NCI-H446 (cell line): ENCODE measurements at regions not wholly inside any gene's neighbourhood (a gene's known extent, or its start where the extent isn't known, plus 50 kb on each side); places are given as distances from the start of the nearest gene placed in this dataset.

Experiments
- DNase-seq, 2 experiments: peaks; one replicate each; lab custom pipeline; 2025; lab: John Stamatoyannopoulos, UW

DNA sequence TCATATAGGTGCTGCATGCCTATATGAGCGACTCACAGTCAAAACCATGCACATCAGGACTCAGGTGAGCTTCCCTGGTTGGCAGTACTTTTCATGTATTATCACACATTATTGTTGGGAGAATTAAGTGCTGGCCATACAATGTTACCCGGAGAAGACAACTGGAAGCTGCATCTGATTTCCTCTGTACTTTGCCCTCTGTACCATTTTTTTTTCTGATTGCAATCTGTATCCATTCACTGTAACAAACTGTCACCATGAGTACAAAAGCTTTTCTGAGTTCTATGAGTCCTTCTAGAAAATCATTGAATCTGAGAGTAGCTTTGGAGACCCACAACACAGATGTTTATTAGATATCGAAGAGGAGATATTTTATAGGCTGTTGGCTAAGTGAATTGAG is 651.0 kb downstream of the NR2F1-AS1 start:
- no peak for DNase-seq

DNA sequence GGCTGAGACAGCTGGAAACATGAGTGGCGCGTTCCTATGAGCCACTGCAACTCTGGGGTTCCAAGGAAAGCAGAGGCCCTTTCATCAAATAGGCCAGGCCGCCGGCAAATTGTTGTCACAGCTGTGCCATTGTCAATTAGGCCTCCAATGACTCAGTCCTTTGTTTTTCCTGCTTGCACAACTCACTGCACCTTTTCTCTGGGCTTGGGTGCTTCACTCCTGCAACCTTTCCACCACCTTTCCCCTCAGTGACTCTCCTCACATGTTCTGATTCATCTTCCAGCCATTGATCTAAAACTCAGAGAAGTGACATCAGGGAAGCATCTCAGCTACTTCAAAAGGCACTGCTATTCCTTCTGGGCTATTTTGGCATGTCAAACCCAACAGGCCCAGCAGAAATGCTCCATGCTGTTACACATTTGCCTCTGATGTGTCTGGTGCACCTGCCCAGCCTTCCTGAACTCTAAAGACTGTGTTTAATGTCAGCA is 653.7 kb downstream of the NR2F1-AS1 start:
- no peak for DNase-seq

DNA sequence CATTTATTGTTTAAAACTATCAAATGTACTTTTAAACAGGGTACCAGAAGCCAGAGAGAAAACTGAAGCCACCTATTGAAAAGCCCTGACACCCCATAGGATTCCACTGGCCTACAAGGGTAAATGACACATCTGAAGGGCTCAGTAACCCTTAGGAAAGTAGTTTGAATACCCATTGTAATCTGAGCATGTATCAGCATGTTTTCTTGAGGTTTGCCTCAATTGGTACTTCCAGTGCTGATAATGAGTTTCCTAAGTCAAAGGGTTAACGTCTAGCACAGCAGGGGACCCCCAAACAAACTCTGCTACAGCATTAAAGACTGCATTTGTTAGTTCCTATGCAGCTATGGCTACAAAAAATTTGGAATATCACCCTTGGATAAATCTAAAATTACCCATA is 657.1 kb downstream of the NR2F1-AS1 start:
- no peak for DNase-seq

DNA sequence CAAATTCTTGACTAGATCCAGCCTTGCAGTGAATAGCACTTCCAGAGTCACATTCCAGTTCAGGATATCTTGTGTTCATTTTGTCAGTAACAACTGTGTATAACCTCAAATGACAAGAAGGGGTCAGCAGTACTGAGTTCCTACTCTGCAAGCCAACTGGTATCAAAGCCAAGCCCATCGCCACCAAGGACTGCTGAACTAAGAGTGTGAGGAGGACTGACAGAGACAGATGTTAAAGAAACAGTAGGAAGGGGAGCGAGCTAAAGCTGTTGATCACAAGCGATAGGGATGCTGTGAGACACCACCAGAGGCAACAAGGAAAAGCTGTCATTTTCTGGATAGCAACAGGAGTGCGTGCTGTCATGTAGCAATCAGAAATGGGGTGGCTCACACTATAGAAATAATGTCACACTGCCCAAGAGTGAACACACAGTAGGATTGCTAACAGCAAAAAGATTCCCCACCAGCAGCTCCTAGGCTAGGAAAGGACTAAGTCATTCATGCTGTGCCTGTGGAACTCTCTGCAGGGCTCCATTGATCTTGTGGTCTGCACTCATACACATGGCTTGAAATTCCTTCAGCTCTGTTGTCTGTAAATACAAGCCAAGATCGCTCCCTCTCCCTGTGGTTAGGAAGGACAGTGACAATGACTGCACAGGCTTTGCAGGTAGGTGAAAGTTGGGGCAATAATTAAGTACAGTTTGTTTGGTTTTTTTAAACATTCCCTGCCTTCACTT is 658.6 kb downstream of the NR2F1-AS1 start:
- no peak for DNase-seq

DNA sequence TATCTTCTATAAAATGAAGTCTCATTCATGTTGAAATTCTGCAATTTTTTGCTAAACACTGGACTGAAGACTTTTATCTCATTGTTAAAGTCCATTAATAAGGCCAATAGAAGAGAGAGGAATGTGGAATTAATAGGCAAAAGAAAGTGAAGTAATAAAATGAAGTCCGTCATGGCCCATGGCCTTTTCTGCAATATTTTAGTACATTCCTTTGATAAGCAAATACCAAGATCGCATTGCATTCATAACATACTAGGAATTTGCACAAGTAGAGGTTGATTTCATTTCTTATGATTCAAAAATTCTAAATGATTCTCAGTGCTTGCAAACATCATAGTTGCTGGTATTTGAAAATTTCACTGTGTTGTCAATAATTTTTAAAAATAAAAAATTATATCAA is 664.0 kb downstream of the NR2F1-AS1 start:
- DNase-seq = no peak

DNA sequence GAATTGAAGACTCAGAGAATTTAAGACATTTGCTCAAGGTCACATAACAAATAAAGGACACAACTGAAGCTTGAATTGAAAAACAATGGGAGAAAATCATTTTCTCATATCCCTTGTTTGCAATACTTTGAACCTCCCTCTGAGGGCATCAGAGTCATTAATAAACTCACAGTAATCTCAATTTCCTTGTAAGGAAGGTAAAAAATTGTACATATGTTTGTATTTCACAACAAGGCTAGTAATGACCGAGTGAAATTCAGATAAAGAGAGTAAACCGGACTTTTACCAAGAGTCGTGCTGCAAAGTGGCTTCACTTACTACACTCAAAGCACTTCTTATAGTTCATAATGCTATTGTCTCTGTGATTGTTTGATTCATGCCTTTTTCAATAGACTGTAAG is 665.0 kb downstream of the NR2F1-AS1 start:
- no peak for DNase-seq

DNA sequence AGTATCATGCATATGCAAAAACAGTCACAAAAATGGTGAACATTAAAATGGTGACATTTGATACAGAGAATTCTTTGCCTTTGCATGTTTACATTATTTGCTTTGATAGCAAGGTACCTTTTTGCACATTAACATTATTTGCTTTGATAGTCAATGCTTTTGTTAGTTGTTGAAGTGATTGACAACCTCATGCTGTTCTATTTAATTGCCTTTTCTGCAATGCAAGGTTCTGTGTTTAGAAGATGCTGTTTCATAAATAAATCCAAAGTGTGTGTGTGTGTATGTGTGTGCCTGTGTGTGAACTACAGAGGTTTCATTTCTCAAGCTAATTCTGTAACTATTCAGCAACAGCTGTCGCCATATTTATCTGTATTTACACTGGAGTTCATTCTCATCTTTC is 668.7 kb downstream of the NR2F1-AS1 start:
- no peak for DNase-seq

DNA sequence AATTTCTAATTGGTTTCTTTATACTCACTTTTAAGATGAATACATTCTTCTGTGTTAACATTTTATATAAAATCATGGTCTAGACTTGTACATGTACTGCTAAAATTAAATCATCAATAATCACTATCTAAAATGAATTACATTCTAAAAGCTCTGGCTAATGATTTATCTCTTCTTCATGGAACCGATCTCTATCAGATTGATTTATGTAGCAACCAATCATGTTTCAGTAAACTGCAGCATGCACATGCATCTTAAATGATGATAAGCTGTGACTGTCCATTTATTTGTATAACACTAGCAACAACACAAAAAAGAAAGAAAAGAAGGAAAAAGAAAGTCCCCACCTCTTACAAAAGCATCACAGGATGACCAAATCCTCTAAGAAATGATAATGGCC is 669.2 kb downstream of the NR2F1-AS1 start:
- no peak for DNase-seq

DNA sequence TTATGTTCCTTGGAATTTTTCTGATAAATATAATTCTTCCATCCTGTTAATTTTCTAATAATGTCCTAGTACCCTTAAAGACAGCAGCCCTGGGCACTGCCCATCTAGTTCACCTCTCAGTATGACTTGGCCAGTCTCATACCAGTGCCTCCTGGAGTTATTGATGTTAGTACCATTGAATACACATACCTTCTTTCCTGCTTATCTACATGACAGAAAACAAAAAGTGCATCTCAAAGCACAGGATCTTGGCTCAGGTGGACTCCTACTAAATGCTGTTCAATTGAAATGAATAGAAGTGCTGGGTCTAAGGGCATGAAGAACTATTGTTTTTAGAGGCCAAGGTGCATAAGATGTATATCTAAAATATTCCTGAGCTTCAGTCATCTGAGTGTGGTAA is 669.7 kb downstream of the NR2F1-AS1 start:
- no peak for DNase-seq

DNA sequence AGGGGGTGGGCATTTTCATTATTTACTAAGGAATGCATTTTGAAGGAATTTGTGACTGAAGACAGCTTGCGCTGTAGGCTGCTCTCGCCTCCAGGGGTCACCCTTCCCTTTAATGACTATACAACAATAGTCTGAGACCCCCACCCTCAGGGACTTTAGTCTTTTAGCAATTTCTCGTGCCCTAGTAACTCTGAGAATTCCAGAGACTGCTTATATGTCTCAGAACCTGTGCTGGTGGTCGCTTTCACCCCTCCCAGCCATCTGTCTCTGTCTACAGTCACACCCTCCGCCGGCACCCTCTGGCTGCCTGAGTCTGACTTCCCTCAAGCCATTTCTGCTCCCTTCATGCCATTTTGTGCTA is 671.4 kb downstream of the NR2F1-AS1 start:
- DNase-seq = peak; percentile 8 to 64

DNA sequence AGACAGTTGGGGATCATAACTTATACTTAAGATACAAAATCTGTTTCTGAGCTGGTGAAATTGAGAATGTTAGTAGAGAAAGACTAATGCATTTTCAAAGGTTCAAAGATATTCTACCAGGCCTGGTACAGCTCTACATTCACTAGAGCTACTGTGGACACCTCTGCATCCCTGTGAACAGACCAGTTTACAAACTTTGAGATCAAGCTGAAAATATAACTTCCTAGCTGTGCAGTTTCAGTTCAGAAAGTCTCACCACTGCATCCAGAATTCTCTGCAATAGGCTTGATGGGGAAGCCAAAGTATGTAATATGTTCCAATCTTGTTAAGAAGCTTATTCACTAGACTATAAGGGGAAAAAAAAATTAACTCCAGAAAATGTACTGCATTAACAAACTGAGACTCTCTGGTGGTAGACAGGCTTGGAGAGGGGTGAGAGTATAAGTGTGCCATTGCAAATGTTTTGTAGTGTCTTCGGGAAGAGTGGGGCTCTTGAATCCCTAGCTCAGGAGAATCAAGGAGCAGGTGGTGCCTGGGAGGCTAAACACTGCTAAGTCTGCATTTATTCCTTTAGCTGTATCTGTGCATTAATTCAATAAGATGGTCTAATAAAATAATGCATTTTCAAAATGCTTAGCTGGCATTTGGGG is 671.9 kb downstream of the NR2F1-AS1 start:
- no peak for DNase-seq

DNA sequence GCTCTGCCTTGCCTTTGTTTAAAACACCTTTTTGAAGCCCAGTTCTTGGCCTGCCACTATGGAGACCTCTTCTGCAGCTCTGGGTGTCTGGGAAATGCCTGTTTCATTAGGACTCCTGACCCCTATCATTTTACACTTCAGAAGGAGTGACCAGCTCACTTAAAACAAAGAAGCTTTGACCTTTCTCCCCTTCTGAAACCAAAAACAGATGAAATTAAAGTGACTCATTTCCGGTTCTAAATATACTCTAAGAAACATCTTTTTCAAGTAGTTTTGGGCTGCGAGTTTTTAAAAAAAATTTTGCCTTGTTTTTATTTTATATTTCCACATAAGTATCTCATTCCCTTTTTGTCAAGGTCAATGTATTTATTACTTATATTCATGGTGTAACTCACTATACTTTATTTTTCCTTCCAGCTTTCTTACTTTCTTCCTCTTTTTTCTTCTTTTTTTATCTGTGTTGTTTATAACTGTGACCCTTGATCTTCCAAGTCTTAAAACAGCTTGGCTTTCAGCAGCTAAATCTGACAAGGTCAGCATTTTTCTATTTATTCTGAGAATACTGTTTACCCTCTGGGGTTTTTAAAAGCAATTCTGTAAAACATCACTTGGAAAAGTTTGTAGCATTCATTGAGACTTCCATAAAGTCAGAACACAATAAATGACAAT is 672.9 kb downstream of the NR2F1-AS1 start:
- no peak for DNase-seq

DNA sequence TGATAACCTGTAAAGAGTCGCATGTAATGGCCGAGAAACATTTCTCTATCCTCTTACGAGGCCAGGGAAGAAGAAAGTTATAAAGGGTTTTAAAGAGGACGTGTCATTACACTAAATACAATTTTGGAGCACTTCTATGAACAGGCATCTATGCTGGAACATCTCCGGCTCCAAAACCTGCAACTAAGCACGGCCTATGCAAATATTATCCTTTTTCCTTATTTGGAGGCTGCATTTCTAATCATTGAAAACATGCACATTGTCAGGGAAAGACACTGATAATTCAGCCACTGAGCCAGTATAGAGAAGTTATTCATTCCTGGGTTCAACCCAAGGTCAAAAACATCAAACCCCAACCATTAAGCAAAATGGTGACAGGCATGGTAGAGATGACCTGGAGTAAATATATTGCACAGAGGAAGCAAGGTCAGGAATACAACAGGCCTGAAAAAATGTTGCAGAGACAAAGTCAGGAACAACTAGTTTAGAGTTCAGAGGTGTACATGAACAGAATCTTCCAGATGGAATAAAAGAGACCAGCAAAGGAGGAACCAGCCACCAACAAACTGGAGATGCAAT is 674.1 kb downstream of the NR2F1-AS1 start:
- no peak for DNase-seq

DNA sequence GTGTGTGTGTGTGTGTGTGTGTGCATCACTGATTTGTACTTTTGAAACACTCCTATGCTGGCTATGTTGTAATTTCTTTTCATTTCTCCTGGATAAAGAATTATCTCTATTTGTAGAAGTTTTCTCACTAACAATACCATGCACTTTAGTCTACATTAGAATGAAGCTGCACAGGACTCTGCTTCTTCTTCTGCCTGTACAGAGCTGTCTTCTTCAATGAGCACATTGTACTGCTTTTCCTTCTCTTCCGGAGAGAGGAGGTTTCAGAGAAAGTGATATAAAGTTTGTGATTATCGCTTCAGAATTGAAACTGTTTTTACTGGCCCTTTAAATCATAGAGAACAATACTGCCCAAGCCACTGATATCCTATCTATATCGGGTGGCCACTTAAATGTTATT is 677.0 kb downstream of the NR2F1-AS1 start:
- DNase-seq = no peak

DNA sequence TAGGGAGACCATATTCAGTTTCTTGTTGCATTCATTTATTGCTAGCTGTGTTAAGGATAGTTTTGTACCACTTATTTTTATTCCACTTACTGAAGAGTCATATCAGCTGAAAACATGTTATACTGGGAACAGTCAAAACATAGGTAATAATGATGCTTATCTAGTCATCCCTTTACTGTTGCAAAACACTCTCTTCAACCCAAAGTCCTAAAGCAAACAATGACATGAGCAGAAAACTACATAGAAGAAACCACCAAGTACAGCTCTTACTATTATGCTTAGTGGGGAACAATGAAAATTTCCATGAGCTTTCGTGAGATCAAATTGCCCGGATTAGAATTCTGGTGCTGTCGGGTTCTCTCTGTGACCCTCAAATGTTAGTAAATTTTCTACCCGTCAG is 681.4 kb downstream of the NR2F1-AS1 start:
- DNase-seq = no peak

DNA sequence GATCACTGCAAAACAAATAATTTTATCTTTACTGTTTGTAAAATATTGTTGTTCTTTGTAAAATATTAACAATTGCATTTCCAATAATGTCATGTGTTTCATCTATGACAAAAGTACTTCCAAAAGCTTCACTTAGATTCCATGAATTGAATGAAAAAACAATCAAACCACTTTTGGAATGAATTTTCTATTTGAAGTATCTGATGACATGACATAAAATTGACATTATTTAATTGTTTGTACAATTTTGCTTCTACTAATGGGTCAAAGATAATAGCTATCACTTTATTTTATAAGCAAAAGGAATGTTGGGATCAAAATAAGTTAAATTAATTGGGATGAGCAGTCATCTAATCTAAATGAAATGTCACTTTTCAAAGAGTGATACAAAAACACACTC is 684.3 kb downstream of the NR2F1-AS1 start:
- no peak for DNase-seq

DNA sequence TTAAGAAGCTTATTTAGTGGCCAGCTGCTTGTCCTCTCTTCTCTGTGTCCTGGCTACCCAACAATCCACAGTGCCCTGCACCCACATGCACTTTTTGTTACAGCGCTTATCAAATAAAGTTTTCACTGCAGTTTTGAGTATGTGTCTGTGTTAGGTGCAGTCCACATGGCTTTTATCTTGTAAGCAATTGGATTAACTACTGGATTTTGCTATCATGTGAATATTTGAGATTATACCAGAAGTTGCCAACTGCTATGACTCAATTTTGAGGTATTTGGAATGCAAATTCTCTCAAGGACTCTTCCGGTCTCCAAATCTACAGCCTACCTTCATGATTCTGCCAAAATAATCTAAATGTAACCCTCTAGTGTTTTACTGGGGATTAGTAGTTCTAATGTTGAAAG is 690.2 kb downstream of the NR2F1-AS1 start:
- DNase-seq = no peak

DNA sequence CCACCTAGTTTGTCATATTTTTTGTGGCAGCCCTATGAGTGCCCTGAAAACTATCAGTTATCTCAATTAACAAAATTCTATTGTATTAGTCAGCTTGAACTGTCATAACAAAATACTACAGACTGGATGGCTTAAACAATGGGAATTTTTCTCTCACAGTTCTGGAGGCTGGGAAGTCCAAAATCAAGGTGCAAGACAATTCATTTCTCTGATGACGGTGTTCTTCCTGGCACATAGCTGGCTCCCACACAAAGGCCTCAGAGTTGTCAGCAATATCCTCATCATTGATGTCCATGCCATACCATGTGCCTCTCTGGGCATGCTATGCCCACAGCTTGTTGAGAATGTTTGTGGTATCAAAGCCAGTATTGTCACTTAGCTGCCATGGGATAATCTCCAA is 691.9 kb downstream of the NR2F1-AS1 start:
- no peak for DNase-seq

DNA sequence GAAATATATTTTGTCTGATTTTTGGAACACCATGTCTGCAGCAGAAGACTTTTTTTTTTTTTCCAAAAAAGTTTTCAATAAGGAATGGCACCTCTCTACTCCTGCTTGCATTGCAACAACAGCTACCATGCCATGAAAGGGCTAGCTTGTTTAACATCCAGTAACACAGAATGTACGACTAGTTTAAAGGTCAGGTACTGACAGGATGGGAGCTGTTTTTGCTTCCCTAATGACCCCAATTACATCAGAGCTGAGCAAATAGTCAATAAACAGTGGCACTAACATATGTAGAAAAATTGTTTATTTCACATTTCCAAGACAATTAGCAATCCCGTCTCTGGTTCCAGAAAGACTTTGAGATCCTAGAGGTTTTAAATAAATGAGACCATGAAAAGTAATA is 693.8 kb downstream of the NR2F1-AS1 start:
- no peak for DNase-seq

DNA sequence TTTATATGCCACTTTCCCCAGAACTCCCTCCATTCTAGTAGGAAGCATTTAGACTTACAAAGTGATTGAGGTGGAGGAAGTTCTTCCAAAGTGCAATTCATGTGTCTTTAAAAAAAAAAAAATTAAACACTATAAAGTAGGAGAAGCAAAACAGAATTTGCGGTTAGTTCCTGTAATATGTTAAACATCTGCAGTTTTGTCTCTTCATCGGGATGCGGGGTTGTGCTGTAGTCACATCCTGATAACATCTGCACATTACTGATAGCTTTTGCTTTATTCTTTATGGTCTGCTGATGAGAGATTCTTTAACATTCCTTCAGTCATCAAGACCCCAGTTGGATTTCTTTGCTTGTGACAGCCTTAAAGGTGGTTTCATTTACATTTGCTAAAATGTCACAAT is 694.3 kb downstream of the NR2F1-AS1 start:
- no peak for DNase-seq

DNA sequence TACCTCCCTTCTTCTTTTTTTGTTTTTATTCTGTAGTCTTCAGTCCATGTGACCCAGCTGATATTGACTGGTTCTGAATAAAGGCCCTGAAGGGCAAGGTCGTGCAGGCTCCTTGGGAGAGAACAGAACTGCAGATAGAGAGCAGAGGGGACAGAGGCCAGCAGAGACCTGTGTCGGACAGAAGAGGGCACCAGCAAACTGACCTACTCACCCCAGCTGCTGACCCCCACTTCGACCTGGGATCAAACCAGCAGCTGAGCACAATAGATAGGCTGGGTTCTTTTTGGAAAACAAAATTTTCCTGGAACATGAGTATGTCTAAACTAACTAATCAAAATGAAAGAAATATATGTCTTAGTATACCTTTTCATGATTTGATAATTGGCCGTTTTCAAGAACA is 695.1 kb downstream of the NR2F1-AS1 start:
- DNase-seq = no peak

DNA sequence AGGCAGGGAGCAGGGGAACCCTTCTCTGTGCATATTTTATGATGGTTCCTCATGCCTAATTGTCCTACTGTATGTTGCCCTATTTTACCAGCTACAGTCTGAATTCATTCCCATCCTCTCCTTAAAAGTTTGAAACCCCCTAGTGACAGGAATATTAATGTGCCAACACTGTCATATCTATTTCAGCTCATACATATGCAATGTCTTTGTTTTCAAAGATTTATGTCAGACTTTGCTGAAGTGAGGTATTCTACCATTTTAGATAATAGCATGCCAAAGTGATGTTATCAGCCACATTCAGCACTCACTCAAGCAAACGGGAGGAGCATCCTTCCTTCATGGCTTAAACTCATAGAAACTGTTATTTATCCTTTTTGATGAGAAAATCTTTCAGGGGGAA is 696.5 kb downstream of the NR2F1-AS1 start:
- no peak for DNase-seq
